DOHH2 (cell line): ENCODE measurements at regions not wholly inside any gene's neighbourhood (a gene's known extent, or its start where the extent isn't known, plus 50 kb on each side); places are given as distances from the start of the nearest gene placed in this dataset.

Experiments used
- EZH2phosphoT487 ChIP-seq: fragments of 200-600 bp; sonication (generic); IDR thresholded peaks from 2 replicates; pipeline ENCODE4 v1.6.1; 2017; ENCODE audit warnings: borderline replicate concordance, mild to moderate bottlenecking, antibody characterized with exemption, low read length, moderate library complexity, mixed read lengths
- TF ChIP-seq, protein P1 (sequence below): fragments of 200-600 bp; sonication (generic); IDR thresholded peaks from one replicate; pipeline ENCODE4 v1.5.1; 2014; ENCODE audit warnings: antibody characterized with exemption, mild to moderate bottlenecking, low read depth, low read length; ENCODE audit not compliant: poor library complexity, severe bottlenecking

DNA sequence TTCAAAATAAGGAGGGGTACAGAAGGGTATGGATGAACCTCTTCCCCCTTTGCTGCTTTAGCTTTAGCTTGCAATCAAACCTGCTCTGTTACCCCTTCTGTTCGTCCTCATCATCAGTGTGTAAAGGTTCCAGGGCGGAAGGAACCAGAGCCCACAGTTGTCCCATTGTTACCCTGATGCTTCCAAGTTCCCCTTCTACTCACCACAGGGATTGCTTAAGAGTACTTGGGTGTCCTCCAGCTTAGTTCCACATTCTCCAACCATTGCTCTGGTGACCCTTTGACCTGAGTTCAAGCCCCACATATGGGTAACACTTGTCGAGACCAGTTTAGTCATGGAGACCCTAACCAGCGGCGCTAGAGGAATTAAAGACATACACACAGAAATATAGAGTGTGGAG, 1080.1 kb upstream of the ALCAM start:
- TF ChIP-seq, protein P1, sequence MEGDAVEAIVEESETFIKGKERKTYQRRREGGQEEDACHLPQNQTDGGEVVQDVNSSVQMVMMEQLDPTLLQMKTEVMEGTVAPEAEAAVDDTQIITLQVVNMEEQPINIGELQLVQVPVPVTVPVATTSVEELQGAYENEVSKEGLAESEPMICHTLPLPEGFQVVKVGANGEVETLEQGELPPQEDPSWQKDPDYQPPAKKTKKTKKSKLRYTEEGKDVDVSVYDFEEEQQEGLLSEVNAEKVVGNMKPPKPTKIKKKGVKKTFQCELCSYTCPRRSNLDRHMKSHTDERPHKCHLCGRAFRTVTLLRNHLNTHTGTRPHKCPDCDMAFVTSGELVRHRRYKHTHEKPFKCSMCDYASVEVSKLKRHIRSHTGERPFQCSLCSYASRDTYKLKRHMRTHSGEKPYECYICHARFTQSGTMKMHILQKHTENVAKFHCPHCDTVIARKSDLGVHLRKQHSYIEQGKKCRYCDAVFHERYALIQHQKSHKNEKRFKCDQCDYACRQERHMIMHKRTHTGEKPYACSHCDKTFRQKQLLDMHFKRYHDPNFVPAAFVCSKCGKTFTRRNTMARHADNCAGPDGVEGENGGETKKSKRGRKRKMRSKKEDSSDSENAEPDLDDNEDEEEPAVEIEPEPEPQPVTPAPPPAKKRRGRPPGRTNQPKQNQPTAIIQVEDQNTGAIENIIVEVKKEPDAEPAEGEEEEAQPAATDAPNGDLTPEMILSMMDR = no peak
- no peak for TF ChIP-seq EZH2phosphoT487
